ENCODE measurements at regions not wholly inside any gene's neighbourhood (a gene's known extent, or its start where the extent isn't known, plus 50 kb on each side); places are given as distances from the start of the nearest gene placed in this dataset.

GRCh38 chr9:7580568-7580967 is 219.0 kb downstream of the DMAC1 start:
- no peak for TF ChIP-seq ZBTB10 (tag by site-specific recombination; IDR thresholded peaks at IDR 0.05)
- TF ChIP-seq ZNF433 (tag by site-specific recombination; IDR thresholded peaks at IDR 0.05; ENCODE audit: low read depth): no peak
- no peak for TF ChIP-seq ZNF548 (tag by site-specific recombination; IDR thresholded peaks at IDR 0.05)
- TF ChIP-seq CTCF (tag by site-specific recombination; IDR thresholded peaks at IDR 0.05): no peak
- TF ChIP-seq ZFP41 (tag by site-specific recombination; IDR thresholded peaks at IDR 0.05; ENCODE audit: borderline replicate concordance): no peak
- no peak for TF ChIP-seq ATF2 (tag by site-specific recombination; IDR thresholded peaks at IDR 0.05; ENCODE audit: low read depth)
- TF ChIP-seq ZNF513 (tag by site-specific recombination; IDR thresholded peaks at IDR 0.05): no peak
- no peak for TF ChIP-seq ZNF211 (tag by site-specific recombination; IDR thresholded peaks at IDR 0.05; ENCODE audit: low read depth)

Measured in HEK293 (cell line).